HCT116 (cell line): ENCODE measurements at regions not wholly inside any gene's neighbourhood (a gene's known extent, or its start where the extent isn't known, plus 50 kb on each side); places are given as distances from the start of the nearest gene placed in this dataset.

Experiments
- ATAC-seq: fragments of 200-7000 bp; cut with Tn5 transposase; 2 replicates; pipeline ENCODE4 v1.9.1; 2020; ENCODE audit warnings: mild to moderate bottlenecking, moderate library complexity
- BruUV-seq: library from RNA; stranded (reverse); fragments of 400-500 nt; replicated peaks from 2 replicates; lab custom pipeline; 2021; lab: Mats Ljungman, UMichigan
- CTCF ChIA-PET: fragments of 300-600 bp; sonication (Branson Sonifier 250); formaldehyde crosslinking; loops from one replicate; lab custom pipeline; 2021; ENCODE audit warnings: antibody characterized with exemption; lab: Charles Lee
- POLR2A ChIA-PET: fragments of 300-600, 350-600 bp; sonication (Branson Sonifier 250); formaldehyde crosslinking; loops from one replicate; lab custom pipeline; 2021; ENCODE audit warnings: antibody characterized with exemption; lab: Charles Lee
- RAD21 ChIA-PET, 2 experiments: fragments of 300-600 bp; sonication (Branson Sonifier 250); formaldehyde crosslinking; loops; one replicate each; lab custom pipeline; 2023; ENCODE audit warnings: low total read pairs in 2 of 2; ENCODE audit not compliant: uncharacterized antibody in 2 of 2, unreplicated experiment in 2 of 2, low non-redundant PET in 1 of 2; lab: Charles Lee
- DNase-seq: peaks from one replicate; pipeline ENCODE4 v3.0.0-alpha.2; 2010; ENCODE audit warnings: low read depth, low spot score
- H2AFZ ChIP-seq: fragments of 200-600 bp; shearing (Covaris generic), sonication (generic); 2 replicates; pipeline ENCODE4 v1.6.1; 2017; ENCODE audit warnings: low read depth, mixed run types, mixed read lengths, antibody characterized with exemption, low read length; ENCODE audit not compliant: poor library complexity, severe bottlenecking
- H3K27ac ChIP-seq: 2 replicates; pipeline ENCODE4 v1.5.1; 2012; ENCODE audit warnings: low read depth, low read length
- H3K27me3 ChIP-seq: fragments of 200-600 bp; sonication (generic); 2 replicates; pipeline ENCODE4 v1.6.1; 2016; ENCODE audit warnings: mixed run types, low read length, mixed read lengths; ENCODE audit not compliant: insufficient read depth
- H3K36me3 ChIP-seq, 2 experiments: fragments of 200-500 bp in 1 of 2; fragments of 200-600 bp in 1 of 2; sonication (Bioruptor generic) in 1 of 2; sonication (generic) in 1 of 2; 2 replicates each; pipeline versions ENCODE4 v1.5.1 to v1.6.1; 2014 to 2016; ENCODE audit warnings: low read length in 2 of 2, inconsistent platforms in 1 of 2, mixed read lengths in 1 of 2, mixed run types in 1 of 2; ENCODE audit not compliant: insufficient read depth in 2 of 2, control insufficient read depth in 1 of 2
- H3K4me1 ChIP-seq, 2 experiments: fragments of 200-600 bp in 1 of 2; sonication (generic) in 1 of 2; 2 replicates each; pipeline versions ENCODE4 v1.5.1 to v1.6.1; 2012 to 2017; ENCODE audit warnings: low read length in 2 of 2, inconsistent platforms in 1 of 2, mild to moderate bottlenecking in 1 of 2, mixed read lengths in 1 of 2, mixed run types in 1 of 2, moderate library complexity in 1 of 2; ENCODE audit not compliant: insufficient read depth in 2 of 2, control insufficient read depth in 1 of 2
- H3K4me2 ChIP-seq: fragments of 200-600 bp; sonication (generic); 2 replicates; pipeline ENCODE4 v1.6.1; 2017; ENCODE audit warnings: mixed run types, low read length, mixed read lengths
- H3K4me3 ChIP-seq, 2 experiments: fragments of 200-600 bp in 1 of 2; sonication (generic) in 1 of 2; replicated peaks in 1 of 2; 2 replicates each; pipeline ENCODE4 v1.5.1; 2011 to 2016; ENCODE audit warnings: low read length in 2 of 2, control low read depth in 1 of 2, low read depth in 1 of 2, mild to moderate bottlenecking in 1 of 2, mixed read lengths in 1 of 2, mixed run types in 1 of 2
- H3K79me2 ChIP-seq: fragments of 200-600 bp; sonication (generic); 2 replicates; pipeline ENCODE4 v1.6.1; 2017; ENCODE audit warnings: mild to moderate bottlenecking, mixed run types, low read length, moderate library complexity, mixed read lengths; ENCODE audit not compliant: insufficient read depth
- H3K9ac ChIP-seq: fragments of 200-600 bp; sonication (generic); 2 replicates; pipeline ENCODE4 v1.6.1; 2016; ENCODE audit warnings: low read length, mixed read lengths
- H3K9me2 ChIP-seq: fragments of 200-600 bp; sonication (generic), shearing (Covaris generic); 2 replicates; pipeline ENCODE4 v1.6.1; 2017; ENCODE audit warnings: mixed run types, mild to moderate bottlenecking, moderate library complexity; ENCODE audit not compliant: insufficient read depth
- H3K9me3 ChIP-seq, 2 experiments: fragments of 200-500 bp in 1 of 2; fragments of 200-600 bp in 1 of 2; sonication (Bioruptor generic) in 1 of 2; sonication (generic) in 1 of 2; 2 replicates each; pipeline ENCODE4 v1.6.1; 2014 to 2017; ENCODE audit warnings: low read length in 2 of 2, mixed read lengths in 2 of 2, inconsistent platforms in 1 of 2, low read depth in 1 of 2, mild to moderate bottlenecking in 1 of 2, mixed run types in 1 of 2, moderate library complexity in 1 of 2; ENCODE audit not compliant: control insufficient read depth in 1 of 2, insufficient read depth in 1 of 2
- H4K20me1 ChIP-seq: fragments of 200-600 bp; sonication (generic), shearing (Covaris generic); 2 replicates; pipeline ENCODE4 v1.6.1; 2017; ENCODE audit warnings: mixed run types, mild to moderate bottlenecking, moderate library complexity; ENCODE audit not compliant: insufficient read depth
- CBX3 ChIP-seq: IDR thresholded peaks from 2 replicates; pipeline ENCODE4 v1.6.1; 2012; ENCODE audit warnings: low read depth
- EZH2 ChIP-seq: fragments of 200-600 bp; sonication (generic); IDR thresholded peaks from 2 replicates; pipeline ENCODE4 v1.6.1; 2017; ENCODE audit warnings: antibody characterized with exemption, mixed run types
- EZH2phosphoT487 ChIP-seq: fragments of 200-600 bp; IDR thresholded peaks from 2 replicates; pipeline ENCODE4 v1.6.1; 2018; ENCODE audit warnings: antibody characterized with exemption, borderline replicate concordance
- FOSL1 ChIP-seq: IDR thresholded peaks from 2 replicates; pipeline ENCODE4 v1.6.1; 2012; ENCODE audit warnings: low read depth
- JUND ChIP-seq: IDR thresholded peaks from 2 replicates; pipeline ENCODE4 v1.6.1; 2012
- SIN3A ChIP-seq: IDR thresholded peaks from 2 replicates; pipeline ENCODE4 v1.6.1; 2012; ENCODE audit warnings: low read depth
- SP1 ChIP-seq: IDR thresholded peaks from 2 replicates; pipeline ENCODE4 v1.6.1; 2012; ENCODE audit warnings: low read depth
- SRF ChIP-seq: IDR thresholded peaks from 2 replicates; pipeline ENCODE4 v1.6.1; 2012; ENCODE audit warnings: low read depth
- YY1 ChIP-seq: IDR thresholded peaks from 2 replicates; pipeline ENCODE4 v1.6.1; 2011; ENCODE audit warnings: low read length, low read depth, moderate library complexity, mild to moderate bottlenecking; ENCODE audit not compliant: insufficient replicate concordance; ENCODE audit errors: extremely low read depth
- ZFX ChIP-seq: fragments of 450-650 bp; IDR thresholded peaks from 2 replicates; pipeline ENCODE4 v1.6.1; 2017
- intact Hi-C: fragments of 100-400 bp; cut with micrococcal nuclease; formaldehyde crosslinking; loops from 2 replicates; pipeline ENCODE4 v1.10.0; 2022
- TF ChIP-seq, protein P1 (sequence below): IDR thresholded peaks from 2 replicates; pipeline ENCODE4 v1.6.1; 2012
- TF ChIP-seq, protein P2 (sequence below), 3 experiments: fragments of 200-600 bp in 1 of 3; sonication (generic) in 1 of 3; IDR thresholded peaks in 2 of 3; conservative IDR thresholded peaks in 1 of 3; 2 replicates each; pipeline ENCODE4 v1.5.1; 2012 to 2017; ENCODE audit warnings: low read depth in 2 of 3, low read length in 2 of 3, antibody characterized with exemption in 1 of 3, borderline replicate concordance in 1 of 3, control low read depth in 1 of 3, mild to moderate bottlenecking in 1 of 3, mixed read lengths in 1 of 3, mixed run types in 1 of 3, moderate library complexity in 1 of 3; ENCODE audit not compliant: insufficient read depth in 1 of 3
- TF ChIP-seq, protein P3 (sequence below): IDR thresholded peaks from 2 replicates; pipeline ENCODE4 v1.6.1; 2012; ENCODE audit warnings: low read depth

DNA sequence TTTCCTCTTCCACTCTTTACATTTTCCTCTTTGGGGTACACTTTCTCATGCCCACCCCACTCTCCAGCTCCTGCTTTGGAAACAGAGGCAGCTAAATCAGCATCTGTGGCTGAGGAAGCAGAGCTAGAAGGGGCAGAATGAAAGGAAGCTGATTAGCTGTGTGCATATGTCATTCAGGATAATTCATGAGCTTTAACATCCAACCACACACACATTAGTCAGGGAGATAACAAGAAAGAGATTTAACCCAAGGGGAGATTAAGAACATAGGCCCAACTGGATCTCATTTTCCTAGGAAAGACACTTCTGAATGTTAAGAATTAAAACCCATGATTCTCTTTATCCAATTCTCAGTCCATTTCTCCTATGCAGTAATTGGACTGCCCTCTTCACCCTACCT is 405.5 kb downstream of the TBC1D4 start:
- POLR2A ChIA-PET, result no interaction called here
- Histone ChIP-seq H4K20me1 (no peaks in the 10 kb centered on the region), H3K9ac (no peak overlapping the region), H3K79me2 (no peaks in the 10 kb centered on the region), H3K4me2 (no peak overlapping the region), H2AFZ (no peak overlapping the region), H3K9me2 (no peaks in the 10 kb centered on the region), H3K4me1 (no peaks in the 10 kb centered on the region), H3K9me3 (no peaks in the 10 kb centered on the region), H3K27me3 (no peaks in the 10 kb centered on the region), H3K36me3 (no peaks in the 10 kb centered on the region), H3K27ac (no peak overlapping the region), H3K4me3 (no peak overlapping the region)
- RAD21 ChIA-PET, result no interaction called here
- no TSS peak for BruUV-seq
- intact Hi-C loops, result no loop called here
- CTCF ChIA-PET, result no interaction called here
- ATAC-seq (no peak), DNase-seq (no peak)
- TF ChIP-seq, protein P1, sequence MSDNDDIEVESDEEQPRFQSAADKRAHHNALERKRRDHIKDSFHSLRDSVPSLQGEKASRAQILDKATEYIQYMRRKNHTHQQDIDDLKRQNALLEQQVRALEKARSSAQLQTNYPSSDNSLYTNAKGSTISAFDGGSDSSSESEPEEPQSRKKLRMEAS, result no peak
- TF ChIP-seq, protein P2, sequence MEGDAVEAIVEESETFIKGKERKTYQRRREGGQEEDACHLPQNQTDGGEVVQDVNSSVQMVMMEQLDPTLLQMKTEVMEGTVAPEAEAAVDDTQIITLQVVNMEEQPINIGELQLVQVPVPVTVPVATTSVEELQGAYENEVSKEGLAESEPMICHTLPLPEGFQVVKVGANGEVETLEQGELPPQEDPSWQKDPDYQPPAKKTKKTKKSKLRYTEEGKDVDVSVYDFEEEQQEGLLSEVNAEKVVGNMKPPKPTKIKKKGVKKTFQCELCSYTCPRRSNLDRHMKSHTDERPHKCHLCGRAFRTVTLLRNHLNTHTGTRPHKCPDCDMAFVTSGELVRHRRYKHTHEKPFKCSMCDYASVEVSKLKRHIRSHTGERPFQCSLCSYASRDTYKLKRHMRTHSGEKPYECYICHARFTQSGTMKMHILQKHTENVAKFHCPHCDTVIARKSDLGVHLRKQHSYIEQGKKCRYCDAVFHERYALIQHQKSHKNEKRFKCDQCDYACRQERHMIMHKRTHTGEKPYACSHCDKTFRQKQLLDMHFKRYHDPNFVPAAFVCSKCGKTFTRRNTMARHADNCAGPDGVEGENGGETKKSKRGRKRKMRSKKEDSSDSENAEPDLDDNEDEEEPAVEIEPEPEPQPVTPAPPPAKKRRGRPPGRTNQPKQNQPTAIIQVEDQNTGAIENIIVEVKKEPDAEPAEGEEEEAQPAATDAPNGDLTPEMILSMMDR (IDR thresholded peaks at IDR 0.05 in 2 of 3, conservative IDR thresholded peaks at IDR 0.05 in 1 of 3; ENCODE audit: borderline replicate concordance in 1 of 3, insufficient read depth in 1 of 3, low read depth in 2 of 3, low read length in 2 of 3), result no peak
- TF ChIP-seq CBX3 (no peak), SRF (no peak), YY1 (no peak), SIN3A (no peak), ZFX (no peak), EZH2phosphoT487 (no peak), SP1 (no peak), EZH2 (no peak), JUND (no peak), FOSL1 (no peak)
- TF ChIP-seq, protein P3, sequence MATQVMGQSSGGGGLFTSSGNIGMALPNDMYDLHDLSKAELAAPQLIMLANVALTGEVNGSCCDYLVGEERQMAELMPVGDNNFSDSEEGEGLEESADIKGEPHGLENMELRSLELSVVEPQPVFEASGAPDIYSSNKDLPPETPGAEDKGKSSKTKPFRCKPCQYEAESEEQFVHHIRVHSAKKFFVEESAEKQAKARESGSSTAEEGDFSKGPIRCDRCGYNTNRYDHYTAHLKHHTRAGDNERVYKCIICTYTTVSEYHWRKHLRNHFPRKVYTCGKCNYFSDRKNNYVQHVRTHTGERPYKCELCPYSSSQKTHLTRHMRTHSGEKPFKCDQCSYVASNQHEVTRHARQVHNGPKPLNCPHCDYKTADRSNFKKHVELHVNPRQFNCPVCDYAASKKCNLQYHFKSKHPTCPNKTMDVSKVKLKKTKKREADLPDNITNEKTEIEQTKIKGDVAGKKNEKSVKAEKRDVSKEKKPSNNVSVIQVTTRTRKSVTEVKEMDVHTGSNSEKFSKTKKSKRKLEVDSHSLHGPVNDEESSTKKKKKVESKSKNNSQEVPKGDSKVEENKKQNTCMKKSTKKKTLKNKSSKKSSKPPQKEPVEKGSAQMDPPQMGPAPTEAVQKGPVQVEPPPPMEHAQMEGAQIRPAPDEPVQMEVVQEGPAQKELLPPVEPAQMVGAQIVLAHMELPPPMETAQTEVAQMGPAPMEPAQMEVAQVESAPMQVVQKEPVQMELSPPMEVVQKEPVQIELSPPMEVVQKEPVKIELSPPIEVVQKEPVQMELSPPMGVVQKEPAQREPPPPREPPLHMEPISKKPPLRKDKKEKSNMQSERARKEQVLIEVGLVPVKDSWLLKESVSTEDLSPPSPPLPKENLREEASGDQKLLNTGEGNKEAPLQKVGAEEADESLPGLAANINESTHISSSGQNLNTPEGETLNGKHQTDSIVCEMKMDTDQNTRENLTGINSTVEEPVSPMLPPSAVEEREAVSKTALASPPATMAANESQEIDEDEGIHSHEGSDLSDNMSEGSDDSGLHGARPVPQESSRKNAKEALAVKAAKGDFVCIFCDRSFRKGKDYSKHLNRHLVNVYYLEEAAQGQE, result no peak
